ENCODE measurements at regions not wholly inside any gene's neighbourhood (a gene's known extent, or its start where the extent isn't known, plus 50 kb on each side); places are given as distances from the start of the nearest gene placed in this dataset.
"Not testable (repeated sequence)": the region's sequence is repeated elsewhere in the genome, so short reads cannot be mapped to it uniquely, and the experiment has no call there.

DNA sequence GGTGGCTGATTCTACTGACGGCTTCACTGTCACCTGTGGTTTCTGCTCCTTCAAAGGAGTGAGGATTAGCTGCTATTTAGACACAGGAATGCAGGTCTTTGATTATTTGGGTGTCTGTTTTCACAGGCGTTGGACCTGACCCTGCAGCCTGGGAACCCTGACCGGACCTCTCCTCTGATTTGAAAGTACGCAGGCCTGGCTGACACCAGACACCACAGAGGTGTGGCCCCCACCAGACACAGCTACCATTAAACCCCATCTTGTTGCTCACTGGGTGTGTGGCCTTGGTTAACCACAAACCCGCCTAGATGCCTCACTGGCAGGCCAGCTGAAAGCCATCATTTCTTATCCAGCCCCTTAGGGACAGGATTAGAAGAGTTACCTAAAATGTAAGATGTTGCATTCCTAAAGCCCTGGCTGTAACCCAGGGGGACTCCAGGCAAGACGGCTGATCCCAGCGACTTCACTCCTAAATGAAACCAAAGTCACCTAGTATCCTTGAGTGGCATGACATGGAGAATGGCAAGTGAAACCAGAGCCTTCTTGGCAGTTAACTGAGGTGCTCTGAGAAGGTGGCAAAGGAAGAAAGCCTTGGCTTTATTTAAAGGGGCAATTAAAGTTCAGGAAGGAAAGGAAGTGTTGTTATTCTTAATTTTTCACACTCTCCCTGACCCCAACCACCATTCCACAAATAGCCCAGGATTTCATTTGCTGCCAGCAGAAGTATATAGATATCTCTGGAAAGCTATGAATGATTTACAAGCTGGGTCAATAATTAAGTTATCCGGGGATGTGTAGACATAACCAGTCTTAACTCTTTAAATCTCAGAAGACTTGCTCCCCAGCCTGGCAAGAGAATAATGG, 169.9 kb downstream of the QRSL1 start:
- DNase-seq (ENCODE audit: low read depth), result no peak

DNA sequence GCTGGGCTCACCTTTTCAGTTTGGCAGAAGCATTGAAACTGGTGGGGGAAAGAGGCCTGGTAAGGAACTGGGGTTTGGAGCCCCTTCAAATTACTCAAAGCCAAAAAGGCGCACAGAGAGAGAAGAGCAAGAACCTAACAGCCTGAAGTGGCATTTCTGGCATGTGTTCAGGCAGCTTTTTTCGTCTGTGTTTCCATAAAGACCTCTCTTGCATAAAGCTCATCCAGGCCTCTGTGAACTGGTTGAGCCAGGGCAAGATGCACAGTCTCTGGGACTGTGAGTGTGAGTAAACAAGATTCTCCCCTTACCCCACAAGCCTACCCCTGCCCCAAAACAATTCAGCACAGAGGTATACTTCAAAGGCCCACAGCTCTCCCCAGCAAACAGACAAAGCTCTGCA, 167.8 kb downstream of the QRSL1 start:
- no peak for DNase-seq (ENCODE audit: low read depth)

DNA sequence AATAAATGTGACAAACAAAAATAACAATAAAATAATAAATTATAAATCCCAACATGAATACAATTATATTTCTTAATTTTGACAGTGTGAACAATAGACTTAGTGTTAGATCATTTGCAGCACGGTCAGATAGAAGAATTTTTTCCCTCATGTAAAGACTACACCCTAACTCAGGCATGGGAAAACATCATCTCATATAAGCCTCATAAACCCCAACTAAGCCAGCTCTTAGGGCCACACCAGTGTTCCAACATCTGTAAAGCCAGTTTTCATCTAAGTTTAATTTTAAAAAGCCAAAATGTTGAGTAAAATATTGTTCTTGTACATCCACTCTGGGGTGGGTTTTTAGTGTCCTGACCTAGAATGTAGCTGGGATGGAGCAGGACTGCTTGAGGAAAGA, 167.4 kb downstream of the QRSL1 start:
- DNase-seq (ENCODE audit: low read depth), result no peak

DNA sequence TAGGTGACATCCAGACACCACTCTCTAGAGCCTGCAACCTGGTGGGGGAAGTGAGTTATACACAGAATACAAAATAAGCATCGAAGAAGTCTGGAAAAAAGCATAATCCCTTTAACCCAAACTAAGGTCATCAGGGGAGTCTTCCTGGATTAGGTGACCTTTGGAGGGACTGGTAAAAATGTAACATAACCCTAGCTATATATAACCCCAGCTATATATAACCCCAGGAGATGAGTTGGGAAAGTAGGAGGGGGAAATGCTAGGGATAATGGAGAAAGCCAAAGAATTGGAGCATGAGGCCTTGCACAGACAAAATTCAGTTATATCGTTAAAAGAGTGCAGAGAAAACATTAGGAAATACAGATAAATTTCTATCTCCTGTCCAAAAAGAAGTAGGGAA, 164.8 kb downstream of the QRSL1 start:
- DNase-seq (ENCODE audit: low read depth), result no peak

DNA sequence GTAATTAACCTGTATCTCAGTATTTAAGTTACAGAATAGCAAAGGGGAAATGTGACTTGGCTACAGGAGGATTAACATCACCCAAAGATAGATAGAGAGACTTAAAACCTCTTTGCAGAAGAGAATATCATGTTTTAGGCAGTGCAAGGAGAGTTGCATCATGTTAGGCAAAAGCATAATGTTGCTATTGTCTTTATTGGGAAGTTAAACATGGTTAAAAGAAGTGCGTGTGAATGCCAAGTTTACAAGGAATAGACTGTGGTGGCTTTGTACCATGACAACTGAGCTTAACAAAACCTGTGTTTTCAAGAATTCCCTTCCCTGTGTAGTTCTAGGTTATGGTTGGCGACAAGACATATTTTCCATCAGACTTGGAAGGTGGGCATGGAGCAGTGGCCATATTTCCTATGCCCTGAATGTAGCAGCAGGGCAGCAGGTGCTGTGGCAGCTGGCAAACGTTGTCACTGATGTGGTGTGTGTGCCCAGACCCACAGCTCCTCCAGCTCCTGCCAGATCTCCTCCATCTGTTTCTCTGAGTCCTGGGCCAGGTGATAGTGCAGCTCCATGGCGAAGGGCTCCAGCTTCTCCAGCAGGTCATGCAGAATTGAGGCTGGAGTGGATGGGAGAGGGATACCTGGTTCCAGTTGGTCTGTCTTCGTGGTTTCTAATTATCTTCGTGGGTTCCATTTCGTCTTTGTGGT, 163.3 kb downstream of the QRSL1 start:
- DNase-seq (ENCODE audit: low read depth), result no peak

DNA sequence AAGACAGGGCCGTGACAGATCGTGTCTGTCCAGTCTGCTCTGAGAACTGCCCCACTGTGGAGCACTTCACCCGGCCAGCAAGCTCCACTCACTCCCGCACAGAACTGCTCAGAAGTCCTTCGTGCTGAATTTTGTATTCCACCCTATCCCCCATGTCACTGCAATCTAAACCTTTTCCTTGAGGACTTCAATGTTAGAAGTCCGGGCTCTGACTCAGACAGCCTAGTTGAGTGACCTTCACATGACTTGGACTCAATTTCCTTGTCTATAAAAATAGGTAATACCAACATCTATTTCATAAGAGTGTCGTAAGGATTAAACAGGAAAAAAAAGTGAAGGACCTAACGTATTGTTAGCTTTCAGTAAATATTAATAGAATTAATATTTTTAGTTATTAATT, 161.6 kb downstream of the QRSL1 start:
- DNase-seq (ENCODE audit: low read depth), result no peak

DNA sequence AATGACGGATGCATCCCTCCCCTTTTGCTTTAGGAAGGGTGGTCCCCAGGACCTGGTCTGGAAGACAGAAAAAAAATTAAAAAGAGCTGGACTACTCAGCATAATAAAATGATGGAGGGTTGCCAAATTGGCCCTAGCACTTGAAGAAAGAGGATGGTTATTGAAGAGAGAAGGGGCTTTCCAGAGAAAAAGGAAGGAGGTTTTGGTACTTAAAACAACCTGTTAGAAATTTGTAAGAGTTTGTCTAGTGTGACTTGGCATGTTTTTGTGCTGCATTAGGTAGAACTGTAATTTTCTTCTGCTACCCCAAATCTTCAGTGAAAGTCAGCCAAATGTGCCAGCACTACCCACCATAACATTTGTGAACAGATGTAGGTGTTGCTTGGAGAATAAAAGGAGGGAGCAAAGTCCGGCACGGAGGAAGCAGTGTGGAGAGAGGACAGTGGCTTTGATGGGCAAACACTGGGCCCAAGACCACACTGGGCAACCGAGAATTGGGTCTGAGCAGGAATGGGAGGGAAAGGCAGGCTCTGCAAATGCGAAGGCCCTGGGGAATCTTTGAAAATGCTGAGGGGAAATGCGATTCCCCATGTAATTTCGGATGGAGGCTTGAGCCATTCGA, 160.9 kb downstream of the QRSL1 start:
- no peak for DNase-seq (ENCODE audit: low read depth)

DNA sequence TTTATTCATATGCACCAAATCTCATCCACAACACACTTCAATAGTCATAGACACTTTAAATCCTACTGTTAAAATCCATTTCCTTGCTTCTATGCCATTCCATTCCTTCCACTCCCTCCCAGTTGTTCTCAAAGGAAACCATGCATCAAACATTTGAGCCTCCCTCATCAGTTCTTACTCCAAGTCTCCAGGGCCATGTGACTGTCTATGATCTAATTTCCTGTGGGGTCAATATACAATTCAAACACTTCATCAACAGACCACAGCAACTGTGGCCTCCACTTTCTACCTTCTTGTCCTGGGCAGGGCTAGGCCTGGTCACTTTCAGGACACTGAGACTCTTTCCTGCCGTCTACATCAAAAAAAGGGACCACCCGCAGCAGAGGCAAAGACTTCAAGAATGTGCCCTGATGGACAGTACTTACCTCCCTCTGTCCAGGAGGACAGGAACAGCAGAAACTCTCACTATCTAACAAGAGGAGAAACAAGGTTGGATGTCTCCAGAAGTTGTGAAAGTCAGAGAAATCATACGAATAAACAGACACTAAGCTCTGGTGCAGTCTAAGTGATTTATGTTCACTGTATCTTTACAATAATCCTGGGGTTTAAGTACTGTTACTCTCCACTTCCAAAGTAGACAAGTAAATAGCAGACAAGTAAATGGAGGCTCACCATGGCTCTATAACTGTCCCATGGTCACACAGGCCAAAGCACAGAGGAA, 160.2 kb downstream of the QRSL1 start:
- DNase-seq (ENCODE audit: low read depth), result no peak

DNA sequence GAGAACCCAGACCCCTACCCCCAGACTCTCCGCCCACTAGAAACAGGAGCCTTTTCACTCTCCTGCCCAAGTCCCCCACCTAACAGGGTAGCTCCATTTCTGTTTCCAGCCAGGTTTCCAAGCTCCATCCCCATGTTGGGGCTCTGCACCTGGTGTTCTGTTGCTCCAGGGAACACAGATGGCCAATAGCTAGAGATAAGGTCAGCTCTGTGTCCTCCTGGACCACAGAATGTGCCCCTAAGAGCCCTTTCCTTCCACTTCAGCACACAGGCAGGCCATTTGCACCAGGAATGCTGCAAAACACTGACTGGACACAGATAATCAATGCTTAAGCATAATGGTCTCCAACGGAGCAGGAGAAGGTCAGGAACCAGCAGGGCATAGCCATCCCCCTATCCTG, 159.4 kb downstream of the QRSL1 start:
- DNase-seq (ENCODE audit: low read depth), result no peak

DNA sequence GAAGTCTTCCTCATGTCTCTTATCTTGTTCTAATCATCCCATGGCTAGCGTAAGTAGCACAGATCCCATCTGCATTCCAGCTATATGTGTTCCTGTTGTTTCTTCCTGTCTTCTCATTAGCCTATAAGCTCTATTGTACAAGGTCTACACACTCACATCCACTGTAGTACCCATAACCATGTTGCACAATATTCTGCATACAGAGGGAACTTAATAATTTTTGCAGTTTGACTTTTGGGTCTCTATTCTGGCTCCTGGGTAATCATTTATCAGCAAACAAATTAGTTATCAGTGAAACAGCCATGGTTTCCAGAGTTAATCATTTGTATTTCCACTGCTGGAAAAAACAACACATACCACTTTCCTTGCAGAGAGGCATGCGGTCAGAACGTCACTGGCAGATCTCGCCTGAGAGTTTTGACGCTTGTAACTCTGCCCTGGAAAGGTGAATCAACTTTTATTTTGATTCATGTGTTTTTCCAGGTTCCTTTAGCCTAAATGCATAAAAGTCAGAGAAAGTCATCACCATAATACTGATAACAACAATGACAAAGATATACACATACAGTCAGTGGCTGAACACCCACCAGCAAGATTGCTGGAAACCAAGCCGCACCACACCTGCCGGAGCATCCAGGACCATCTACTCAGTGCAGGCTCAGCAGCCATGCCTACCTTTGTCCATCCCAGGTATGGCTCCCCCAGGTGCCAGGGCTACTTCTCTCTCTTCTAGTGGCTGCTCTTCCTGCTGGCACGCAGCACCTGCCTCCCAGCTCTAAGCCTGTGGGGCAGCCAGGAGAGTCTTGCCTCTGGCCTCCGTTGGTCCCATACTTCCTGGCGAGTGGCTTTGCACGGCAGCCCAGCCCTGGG, 158.2 kb downstream of the QRSL1 start:
- no peak for DNase-seq (ENCODE audit: low read depth)

DNA sequence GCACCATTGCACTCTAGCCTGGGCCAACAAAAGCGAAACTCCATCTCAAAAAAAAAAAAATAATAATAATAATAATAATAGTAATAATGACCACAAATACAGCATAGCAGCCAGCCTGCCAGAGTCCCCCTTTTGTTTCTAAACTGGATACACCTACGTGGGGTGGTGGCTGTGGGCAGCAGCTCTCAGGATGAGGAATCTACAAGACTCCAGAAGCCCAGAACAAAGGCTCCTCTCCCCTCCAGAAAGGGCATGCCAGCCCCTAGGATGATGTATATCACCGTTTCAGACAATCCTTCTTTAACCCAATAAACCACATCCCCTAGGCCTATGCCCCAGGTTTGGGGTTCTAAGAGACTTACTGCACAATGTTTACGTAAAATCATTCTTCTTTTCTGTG, 155.9 kb downstream of the QRSL1 start:
- DNase-seq (ENCODE audit: low read depth), result no peak

DNA sequence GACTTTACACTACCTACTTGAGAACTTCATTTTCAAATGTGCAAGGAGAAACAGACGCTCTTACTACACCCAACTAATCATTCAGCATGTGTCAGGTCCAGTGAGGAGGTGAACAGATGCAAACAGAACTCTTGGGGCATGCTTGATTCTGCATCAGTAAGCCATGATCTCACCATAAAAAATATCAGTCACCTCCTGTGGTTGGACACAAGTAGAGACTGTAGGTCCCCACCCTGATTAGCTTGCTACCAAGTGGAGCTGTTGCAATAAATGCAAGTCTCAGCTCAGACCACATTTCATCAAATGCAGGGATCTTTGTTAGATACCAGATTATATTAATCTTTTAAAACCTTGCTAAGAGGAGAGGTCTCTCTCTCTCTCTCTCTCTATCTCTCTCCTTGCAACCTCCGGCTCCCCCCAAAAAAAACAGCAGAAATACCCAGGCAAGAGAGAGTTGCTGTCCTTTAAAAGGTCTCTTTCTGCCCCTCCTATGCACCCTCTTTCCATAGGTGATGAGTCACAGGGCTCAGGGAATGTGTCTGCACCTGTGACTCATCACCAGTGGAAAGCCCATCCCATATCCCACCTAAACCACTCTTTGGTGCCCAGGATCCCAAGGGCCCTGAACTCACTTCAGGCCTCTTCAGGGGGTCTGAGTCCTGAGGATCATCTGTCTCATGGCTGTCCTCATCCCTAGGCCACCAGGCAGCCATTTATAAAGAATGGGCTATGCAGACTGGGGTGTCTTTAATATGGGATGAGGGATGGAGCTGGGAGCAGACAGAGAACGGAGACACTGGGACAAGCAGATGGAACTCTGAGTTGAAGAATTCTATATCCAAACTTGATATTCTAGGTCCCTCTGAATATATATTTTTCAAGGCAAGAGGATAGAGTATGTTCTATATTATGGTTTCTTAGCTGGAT, 154.5 kb downstream of the QRSL1 start:
- DNase-seq (ENCODE audit: low read depth), result no peak

DNA sequence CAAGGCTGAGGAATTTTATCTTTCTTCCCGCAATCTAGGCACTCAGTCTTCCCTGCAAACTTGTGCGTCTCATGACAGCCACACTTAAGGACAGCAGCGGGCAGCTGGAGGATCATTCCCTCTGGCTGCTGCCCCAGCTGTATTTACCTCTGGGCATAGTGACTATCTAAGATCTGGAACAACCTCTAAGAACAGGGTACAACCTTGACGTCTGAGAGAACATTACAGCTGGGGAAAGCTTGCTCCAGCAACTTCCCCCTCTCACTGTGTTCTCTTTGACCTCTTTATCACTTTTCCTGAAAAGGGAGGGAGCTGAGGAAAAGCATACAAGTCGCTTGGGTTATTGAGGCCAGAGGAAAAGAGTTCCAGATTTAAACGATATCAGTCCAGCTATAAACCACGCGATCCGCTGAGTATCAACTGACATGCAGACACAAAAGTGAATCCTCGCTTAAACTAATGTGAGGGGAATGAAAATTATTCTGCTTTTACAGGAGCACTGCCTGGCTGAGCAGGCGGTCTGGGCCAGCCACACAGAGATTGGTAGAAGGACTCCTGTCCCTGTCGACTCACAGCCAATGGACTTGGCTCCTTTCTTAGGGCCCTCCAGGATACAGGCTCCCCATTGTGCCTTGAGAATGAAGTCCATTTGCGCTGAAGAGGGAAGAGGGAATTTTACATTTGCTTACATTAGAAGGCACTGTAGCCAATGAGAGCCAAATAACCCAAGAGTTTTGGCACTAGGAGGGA, 153.3 kb downstream of the QRSL1 start:
- DNase-seq (ENCODE audit: low read depth), result no peak

DNA sequence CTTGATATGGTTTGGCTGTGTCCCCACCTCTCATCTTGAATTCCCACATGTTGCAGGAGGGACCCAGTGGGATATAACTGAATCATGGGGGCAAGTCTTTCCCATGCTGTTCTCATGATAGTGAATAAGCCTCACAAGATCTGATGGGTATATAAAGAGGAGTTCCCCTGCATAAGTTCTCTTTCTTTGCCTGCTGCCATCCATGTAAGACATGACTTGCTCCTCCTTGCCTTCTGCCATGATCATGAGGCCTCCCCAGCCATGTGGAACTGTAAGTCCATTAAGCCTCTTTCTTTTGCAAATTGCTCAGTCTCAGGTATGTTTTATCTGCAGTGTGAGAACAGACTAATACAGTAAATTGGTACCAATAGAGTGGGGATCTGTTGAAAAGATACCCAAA, 150.2 kb downstream of the QRSL1 start:
- not testable (repeated sequence) for DNase-seq (ENCODE audit: low read depth)

DNA sequence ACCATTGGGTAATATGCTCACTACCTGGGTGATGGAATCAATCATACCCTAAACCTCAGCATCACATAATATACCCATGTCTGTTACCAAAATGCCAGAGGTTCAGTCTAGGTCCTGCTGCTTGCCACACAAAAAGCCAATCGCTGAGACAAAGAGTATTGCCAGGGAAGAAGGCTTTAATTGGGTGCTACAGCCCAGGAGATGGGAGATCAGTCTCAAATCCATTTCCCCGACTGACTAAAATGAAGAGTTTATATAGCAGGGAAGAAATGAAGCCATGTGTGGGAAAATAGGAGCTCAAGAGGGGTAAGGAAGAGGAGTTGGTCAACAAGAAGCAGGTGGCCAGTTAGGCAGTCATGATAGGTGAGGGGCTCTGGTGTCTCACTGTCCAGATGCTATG, 149.6 kb downstream of the QRSL1 start:
- no peak for DNase-seq (ENCODE audit: low read depth)

DNA sequence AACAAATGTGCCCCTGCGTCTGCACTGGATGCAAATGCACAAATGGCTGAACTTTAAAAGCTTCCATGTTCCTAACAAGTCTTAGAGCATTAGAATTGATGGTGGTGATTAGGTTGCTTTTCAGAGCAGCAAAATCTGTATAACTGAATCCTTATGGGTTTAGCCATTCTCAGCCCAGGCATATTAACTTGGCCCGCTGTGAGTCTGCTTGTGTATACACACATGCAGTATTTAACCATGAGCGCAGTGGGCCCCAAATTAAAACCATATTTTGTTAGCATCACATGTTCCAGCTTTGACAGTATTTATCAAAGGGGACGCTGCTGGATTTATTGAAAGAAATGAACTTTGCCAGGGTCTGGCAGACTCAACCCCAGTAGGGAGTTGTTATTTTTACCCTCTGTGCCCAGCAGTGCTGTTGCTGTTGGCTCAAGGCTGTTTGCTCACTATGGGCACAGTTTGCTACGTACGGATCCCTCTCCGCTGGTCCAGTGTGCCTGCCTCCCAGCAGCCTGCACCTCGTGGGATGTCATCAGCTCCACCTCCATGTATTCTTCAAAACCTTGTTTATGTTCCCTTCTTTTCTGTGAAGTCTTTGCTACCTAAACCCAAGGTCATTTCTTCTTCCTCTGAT, 144.7 kb downstream of the QRSL1 start:
- no peak for DNase-seq (ENCODE audit: low read depth)

DNA sequence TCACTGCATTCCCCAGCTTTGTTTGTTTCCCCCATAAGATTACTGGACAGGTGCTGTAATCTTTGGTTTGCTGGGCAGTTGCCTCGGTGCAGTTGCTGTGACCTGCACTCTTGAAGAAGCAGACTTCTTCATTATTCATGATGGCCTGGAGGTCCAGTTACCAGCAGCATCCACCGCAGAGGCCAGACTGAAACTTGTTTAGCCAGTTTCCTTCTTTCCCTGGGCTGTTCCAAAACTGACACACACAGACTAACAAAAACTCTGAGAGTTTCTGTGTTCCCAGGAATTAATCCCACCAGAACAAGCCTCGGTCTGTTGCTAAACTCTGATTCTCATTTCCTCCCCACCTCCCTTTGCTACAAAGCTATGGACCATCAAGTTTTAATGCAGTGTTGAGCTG, 144.1 kb downstream of the QRSL1 start:
- DNase-seq (ENCODE audit: low read depth), result no peak

DNA sequence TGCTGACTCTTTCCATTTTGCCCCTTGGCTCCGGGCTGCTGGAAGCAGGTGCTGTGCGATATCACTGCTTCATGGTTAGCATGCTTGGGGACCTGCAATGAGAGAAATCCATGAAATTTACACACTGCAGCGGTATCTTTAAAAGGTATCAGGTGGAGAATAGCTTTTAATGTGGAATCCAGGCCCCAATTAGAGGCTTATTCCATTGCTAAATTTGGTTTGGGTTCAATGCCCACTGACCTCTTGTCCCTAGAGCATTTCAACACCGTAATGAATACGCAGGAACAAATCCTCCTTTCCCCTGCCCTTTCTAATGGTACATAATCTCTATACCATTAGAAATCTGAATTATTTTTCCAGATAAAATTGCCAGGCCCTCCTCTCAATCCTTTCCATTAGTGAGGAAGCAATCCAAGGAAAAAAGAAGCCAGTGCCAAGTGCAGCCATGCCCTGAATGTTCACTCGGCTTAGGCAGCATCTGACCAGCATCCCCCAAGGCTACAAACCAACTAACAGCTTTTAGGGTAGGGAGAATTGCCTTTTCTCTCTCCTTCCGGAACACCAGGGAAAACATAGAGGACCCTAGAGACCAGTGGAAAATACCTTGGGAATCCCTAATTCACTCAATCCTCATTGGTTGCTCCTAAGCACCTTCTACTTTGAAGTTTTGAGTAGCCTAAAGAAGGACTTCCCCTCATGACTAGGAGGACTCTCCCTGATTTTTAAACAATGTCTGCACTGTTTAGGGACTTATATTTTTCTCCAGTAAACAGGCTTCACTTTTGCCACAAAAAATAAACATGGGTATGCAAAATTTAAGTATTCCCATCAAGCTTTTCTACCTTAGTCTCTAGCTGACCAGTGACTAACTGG, 143.1 kb downstream of the QRSL1 start:
- DNase-seq (ENCODE audit: low read depth), result no peak

All from GM04503 (cell line).